ENCODE measurements at regions not wholly inside any gene's neighbourhood (a gene's known extent, or its start where the extent isn't known, plus 50 kb on each side); places are given as distances from the start of the nearest gene placed in this dataset.

- DNase-seq: no peak
These were observed 617.7 kb upstream of the CDH2 start for GRCh38 chr18:28794459-28795245.

DNA sequence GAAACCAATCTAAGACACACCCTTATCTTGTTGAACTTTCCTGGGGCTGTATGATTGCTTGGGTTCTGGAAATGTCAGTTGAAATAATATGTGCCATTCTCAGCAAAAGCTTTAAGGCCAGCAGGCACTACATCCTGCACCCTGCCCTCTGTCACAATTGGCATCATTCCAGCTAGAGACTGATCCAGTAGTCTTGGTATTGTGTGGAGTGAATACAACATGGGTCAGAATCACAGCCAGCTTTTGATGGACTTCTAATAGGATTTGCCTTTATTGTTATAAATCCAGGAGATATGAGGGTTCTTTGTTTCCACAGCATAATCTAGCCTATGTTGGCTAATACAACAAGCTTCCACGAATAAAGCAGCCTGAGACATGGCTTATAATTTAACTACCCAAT, 617.0 kb upstream of the CDH2 start:
- DNase-seq: no peak

GRCh38 chr18:28792404-28793086, 615.6 kb upstream of the CDH2 start:
- DNase-seq: no peak

DNA sequence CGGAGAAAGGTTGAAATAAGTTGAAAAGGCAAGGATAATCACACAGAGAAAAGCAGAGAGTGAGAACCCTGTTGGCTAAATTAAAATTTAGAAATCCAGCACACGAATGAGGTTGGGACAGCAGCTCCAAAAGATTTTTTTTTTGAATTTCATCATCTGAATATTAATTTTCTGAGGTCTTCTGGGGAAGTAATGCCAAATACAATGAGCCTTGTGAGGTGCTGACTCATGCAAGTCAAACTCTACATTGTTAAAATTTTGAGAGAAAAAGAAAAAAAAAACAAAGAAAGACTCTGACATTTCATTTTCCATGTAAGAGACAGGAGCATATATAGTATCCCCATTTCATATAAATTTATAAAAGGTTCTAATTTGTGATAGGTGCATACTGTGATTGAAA, 614.2 kb upstream of the CDH2 start:
- no peak for DNase-seq

GRCh38 chr18:28789502-28789901, 612.6 kb upstream of the CDH2 start:
- no peak for DNase-seq

DNA sequence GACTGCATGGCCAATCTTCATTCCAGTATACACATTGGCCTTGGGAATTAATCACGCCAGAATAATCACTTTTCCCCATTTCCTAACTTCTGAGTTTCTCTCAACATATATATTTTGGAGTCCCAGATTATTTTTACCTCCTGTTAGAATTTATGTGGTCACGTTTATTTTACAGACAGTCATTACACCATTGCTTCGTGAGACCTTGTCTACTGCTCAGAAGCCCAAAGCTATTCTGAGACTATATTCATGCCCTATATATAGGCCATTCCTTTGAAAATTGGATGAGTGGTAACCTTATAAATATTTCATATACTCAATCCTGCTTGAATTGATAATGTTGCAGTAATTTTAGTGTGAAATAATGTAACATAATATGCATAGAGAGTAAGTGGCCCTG, 610.0 kb upstream of the CDH2 start:
- DNase-seq: no peak

GRCh38 chr18:28781616-28782362, 604.9 kb upstream of the CDH2 start:
- no peak for DNase-seq

DNA sequence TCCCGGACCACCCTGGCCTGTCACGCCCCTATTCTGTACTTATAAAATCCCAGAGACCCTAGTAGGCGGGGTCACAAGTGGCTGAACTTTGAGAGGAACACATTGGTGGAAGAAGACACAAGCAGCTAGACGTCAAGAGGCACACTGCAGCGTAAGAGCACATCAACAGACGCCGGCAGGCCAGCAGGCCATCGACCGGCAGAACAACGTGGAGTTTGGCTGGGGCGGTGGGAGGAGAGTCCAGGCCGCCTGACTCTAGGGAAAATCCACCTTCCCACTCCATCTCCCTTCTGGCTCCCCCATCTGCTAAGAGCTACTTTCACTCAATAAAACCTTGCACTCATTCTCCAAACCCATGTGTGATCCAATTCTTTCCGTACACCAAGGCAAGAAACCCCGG, 601.8 kb upstream of the CDH2 start:
- DNase-seq: no peak

- no peak for DNase-seq
These were observed 600.8 kb upstream of the CDH2 start for GRCh38 chr18:28777756-28778155.

- no peak for DNase-seq
These were observed 594.9 kb upstream of the CDH2 start for GRCh38 chr18:28771849-28772248.

DNA sequence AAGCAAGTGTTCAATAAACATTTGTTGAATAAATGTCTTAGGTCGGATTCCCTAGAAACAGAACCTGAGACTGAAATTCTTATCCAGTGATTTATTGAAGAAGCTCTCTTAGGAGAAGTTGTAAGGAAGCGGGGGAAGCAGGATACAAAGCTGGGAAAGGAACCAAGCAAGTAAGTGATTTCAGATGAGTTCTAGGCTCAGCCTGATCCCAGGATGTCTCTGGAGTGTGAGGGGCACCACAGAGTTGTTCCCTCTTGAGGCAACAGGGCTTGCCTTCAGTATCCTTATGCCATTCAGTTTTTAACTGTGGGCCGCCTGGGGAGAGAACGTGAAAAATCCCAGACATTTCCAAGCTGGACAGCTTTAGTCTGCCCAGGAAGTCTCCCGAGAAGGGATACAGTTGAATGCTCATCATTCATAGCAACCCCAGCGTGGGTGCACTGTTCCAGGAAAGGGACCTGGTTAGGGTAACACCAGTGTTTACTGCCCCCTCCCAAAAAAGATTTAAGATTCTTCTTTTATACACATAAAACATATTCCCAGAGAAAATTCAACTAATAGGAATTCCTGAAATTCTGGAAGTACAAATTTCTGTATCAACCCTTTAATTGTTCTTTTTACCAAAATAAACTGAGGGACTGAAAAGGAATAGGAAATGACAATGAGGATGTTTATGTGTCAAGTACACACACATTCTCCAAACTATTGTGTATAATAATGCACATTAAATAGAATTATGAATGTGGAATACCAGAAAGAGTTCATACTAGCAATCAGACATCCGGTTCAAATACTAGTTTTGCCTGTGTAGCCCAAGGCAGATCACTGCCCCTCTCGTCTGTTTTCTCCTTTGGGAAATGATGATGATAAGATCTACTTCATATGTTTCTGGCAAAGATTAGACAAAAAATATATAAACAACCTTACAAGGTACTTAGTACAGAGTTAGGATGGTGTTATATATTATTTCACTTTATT, 592.1 kb upstream of the CDH2 start:
- DNase-seq: no peak

DNA sequence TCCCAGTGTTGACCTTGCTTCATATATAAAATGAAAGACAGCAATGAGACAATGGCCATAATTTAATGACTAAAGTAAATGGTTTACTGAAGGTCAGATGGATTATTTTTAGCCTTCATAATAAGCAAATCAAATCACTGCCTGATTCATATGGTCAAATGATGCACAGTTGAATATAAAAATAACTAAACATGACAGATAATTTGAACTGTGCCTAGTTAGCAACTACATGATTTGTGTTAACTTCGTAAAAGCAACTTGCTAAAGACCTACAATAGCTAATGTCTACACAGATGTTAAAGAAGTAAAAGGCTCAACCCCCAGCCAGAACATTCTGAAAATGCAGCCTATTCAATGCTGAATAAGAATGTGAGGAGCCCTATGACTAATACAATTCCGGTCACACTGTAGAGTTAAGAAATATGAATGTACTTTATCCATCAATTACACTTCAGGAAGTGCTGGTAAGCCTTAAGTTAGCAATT, 590.8 kb upstream of the CDH2 start:
- no peak for DNase-seq

- DNase-seq: peak in 1 of 3 donors; percentile 4
These were observed 590.3 kb upstream of the CDH2 start for GRCh38 chr18:28767201-28767600.

DNA sequence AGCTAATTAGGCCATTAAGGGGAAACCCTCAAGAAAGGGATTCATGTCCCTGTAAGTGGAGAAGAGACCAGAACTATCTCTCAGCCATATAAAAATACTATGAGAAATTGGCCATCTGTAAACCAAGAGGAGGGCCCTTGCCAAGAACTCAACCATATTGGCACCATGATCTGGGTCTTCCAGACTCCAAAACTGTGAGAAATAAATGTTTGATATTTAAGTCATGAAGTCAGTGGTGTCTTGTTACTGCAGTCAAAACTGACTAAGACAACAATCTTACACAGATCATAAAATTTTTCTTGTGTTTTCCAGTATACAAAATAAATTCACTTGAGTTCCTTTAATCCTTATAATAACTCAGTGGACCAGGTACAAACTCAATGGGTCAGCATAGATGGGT, 589.8 kb upstream of the CDH2 start:
- DNase-seq: no peak

- no peak for DNase-seq
These were observed 589.1 kb upstream of the CDH2 start for GRCh38 chr18:28766027-28766426.

GRCh38 chr18:28760299-28760698, 583.4 kb upstream of the CDH2 start:
- no peak for DNase-seq

GRCh38 chr18:28757466-28758008, 580.6 kb upstream of the CDH2 start:
- DNase-seq: no peak

GRCh38 chr18:28743115-28743514, 566.2 kb upstream of the CDH2 start:
- DNase-seq: no peak

DNA sequence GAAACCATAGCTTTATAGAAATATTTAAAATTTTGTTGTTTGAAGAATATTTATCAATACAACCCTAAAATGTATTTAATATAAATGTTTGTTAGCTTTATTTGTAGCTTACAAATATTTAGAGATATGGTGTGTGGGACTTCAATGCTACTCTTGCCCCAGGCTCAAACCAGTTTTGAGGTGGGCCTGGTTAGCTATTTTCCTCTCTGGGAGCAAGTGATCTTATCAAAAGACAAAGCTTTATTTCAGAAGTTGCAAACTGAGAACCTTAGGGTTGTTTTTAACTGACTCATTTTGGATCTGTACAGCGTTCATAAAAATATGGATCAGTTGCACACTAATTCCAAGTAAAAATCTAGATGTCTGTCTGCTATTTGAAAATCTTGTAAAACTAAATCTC, 563.6 kb upstream of the CDH2 start:
- no peak for DNase-seq

DNA sequence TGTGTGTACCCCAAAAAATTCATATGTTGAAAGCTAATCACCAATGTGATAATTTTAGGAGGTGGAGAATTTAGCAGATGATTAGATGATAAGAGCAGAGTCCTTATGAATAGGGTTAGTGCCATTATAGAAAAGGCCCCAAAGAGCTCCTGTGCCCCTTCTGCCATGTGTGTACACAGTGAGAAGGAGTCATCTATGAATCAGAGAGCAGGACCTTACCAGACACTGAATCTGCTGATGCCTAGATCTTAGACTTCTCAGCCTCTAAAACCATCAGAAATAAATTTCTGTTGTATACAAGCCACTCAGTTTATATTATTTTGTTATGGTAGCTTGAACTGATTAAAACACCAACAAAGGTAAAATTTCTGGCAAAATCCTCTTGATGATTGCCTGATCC, 560.0 kb upstream of the CDH2 start:
- no peak for DNase-seq

- DNase-seq: no peak
These were observed 559.3 kb upstream of the CDH2 start for GRCh38 chr18:28736223-28736622.

- no peak for DNase-seq
These were observed 558.8 kb upstream of the CDH2 start for GRCh38 chr18:28735731-28736130.

All from suppressor macrophage treated with lipopolysaccharide for 1 hour (primary cell).